ENCODE measurements at regions not wholly inside any gene's neighbourhood (a gene's known extent, or its start where the extent isn't known, plus 50 kb on each side); places are given as distances from the start of the nearest gene placed in this dataset.

DNA sequence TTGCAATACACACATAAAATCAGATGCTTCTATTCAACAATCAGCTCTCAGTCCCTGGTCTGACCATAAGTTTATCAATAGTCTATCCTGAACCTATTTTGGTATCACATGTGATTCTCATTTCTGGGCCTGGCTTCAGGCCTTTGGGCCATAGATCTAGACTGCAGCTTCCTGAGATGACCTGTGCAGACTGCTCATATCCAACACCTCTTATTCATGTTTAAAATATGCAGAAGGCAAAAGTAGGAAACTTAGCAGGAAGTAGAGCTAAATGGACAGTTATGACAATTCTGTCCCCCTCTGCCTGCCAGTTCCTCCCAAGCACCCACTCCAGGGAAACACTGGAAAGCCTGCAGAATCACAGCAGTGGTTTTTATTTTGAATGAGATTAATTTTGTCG is 53.3 kb downstream of the C7orf25 start:
- TF ChIP-seq, protein P1, sequence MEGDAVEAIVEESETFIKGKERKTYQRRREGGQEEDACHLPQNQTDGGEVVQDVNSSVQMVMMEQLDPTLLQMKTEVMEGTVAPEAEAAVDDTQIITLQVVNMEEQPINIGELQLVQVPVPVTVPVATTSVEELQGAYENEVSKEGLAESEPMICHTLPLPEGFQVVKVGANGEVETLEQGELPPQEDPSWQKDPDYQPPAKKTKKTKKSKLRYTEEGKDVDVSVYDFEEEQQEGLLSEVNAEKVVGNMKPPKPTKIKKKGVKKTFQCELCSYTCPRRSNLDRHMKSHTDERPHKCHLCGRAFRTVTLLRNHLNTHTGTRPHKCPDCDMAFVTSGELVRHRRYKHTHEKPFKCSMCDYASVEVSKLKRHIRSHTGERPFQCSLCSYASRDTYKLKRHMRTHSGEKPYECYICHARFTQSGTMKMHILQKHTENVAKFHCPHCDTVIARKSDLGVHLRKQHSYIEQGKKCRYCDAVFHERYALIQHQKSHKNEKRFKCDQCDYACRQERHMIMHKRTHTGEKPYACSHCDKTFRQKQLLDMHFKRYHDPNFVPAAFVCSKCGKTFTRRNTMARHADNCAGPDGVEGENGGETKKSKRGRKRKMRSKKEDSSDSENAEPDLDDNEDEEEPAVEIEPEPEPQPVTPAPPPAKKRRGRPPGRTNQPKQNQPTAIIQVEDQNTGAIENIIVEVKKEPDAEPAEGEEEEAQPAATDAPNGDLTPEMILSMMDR (IDR thresholded peaks at IDR 0.05; ENCODE audit: low read depth, low read length), result no peak
- no peak for TF ChIP-seq EZH2phosphoT487 (IDR thresholded peaks at IDR 0.05; ENCODE audit: low read depth)
